Mammary epithelial cell (primary cell): ENCODE measurements at regions not wholly inside any gene's neighbourhood (a gene's known extent, or its start where the extent isn't known, plus 50 kb on each side); places are given as distances from the start of the nearest gene placed in this dataset.
"Not testable (repeated sequence)": the region's sequence is repeated elsewhere in the genome, so short reads cannot be mapped to it uniquely, and the experiment has no call there.

Source experiments
- CTCF ChIP-seq, 2 donors: IDR thresholded peaks in 1 of 2; conservative IDR thresholded peaks in 1 of 2; 2 replicates each; pipeline ENCODE4 v1.5.1; 2011 to 2012; ENCODE audit warnings: inconsistent platforms in 2 of 2, low read length in 2 of 2, mild to moderate bottlenecking in 2 of 2, control low read depth in 1 of 2, low read depth in 1 of 2; ENCODE audit not compliant: insufficient read depth in 1 of 2; ENCODE audit errors: extremely low read depth in 1 of 2
- EZH2 ChIP-seq: IDR thresholded peaks from 2 replicates; pipeline ENCODE4 v1.6.1; 2012; ENCODE audit warnings: low read length, inconsistent platforms, borderline replicate concordance

GRCh38 chr14:71567499-71568133, 364.6 kb upstream of the RGS6 start:
- TF ChIP-seq CTCF (conservative IDR thresholded peaks at IDR 0.05 in 1 of 2, IDR thresholded peaks at IDR 0.05 in 1 of 2; ENCODE audit: extremely low read depth in 1 of 2, insufficient read depth in 1 of 2, low read depth in 1 of 2, low read length in 2 of 2); EZH2: not testable (repeated sequence)
